ENCODE measurements at regions not wholly inside any gene's neighbourhood (a gene's known extent, or its start where the extent isn't known, plus 50 kb on each side); places are given as distances from the start of the nearest gene placed in this dataset.

- Histone ChIP-seq H3F3A (ENCODE audit: low read depth) (no peaks in the 10 kb centered on the region), H3K36me3 (ENCODE audit: insufficient read depth, low read length) (no peaks in the 10 kb centered on the region), H3K4me3 (ENCODE audit: low read length, poor library complexity, severe bottlenecking) (no peak overlapping the region), H3K9me3 (ENCODE audit: insufficient read depth, low read depth, low read length) (no peaks in the 10 kb centered on the region; the same call in 1 of the 2 replicates), H3K27me3 (ENCODE audit: insufficient read depth, low read length, poor library complexity, severe bottlenecking) (no peaks in the 10 kb centered on the region), H2AFZ (ENCODE audit: low read length) (no peak overlapping the region), H3K9me2 (replicated peaks; ENCODE audit: low read depth, low read length) (no peaks in the 10 kb centered on the region), H3K4me1 (ENCODE audit: insufficient read depth, low read length, poor library complexity, severe bottlenecking) (no peaks in the 10 kb centered on the region), H4K20me1 (ENCODE audit: insufficient read depth, low read length, poor library complexity, severe bottlenecking) (no peaks in the 10 kb centered on the region), H3K9ac (ENCODE audit: low read depth, low read length, poor library complexity, severe bottlenecking) (no peak overlapping the region), H3K79me2 (ENCODE audit: insufficient read depth, low read length) (no peaks in the 10 kb centered on the region), H3K4me2 (ENCODE audit: low read depth, low read length, poor library complexity, severe bottlenecking) (no peak overlapping the region)
- no peak for TF ChIP-seq CTCF (conservative IDR thresholded peaks at IDR 0.05; ENCODE audit: low read length)
- no peak for TF ChIP-seq EZH2phosphoT487 (IDR thresholded peaks at IDR 0.05; ENCODE audit: borderline replicate concordance)
Observed at GRCh38 chr12:115577401-115577800, 700.1 kb downstream of the MED13L start.

- H3K79me2 ChIP-seq (ENCODE audit: insufficient read depth, low read length) = no peaks in the 10 kb centered on the region
- H4K20me1 ChIP-seq (ENCODE audit: insufficient read depth, low read length, poor library complexity, severe bottlenecking) = no peaks in the 10 kb centered on the region
- H3K9me2 ChIP-seq (replicated peaks; ENCODE audit: low read depth, low read length) = no peaks in the 10 kb centered on the region
- H2AFZ ChIP-seq (ENCODE audit: low read length) = no peak overlapping the region
- H3K9me3 ChIP-seq (ENCODE audit: insufficient read depth, low read depth, low read length) = no peaks in the 10 kb centered on the region; the same call in 1 of the 2 replicates
- no peak overlapping the region for H3K4me2 ChIP-seq (ENCODE audit: low read depth, low read length, poor library complexity, severe bottlenecking)
- no peaks in the 10 kb centered on the region for H3K27me3 ChIP-seq (ENCODE audit: insufficient read depth, low read length, poor library complexity, severe bottlenecking)
- no peak overlapping the region for H3K4me3 ChIP-seq (ENCODE audit: low read length, poor library complexity, severe bottlenecking)
- H3K36me3 ChIP-seq (ENCODE audit: insufficient read depth, low read length) = no peaks in the 10 kb centered on the region
- no peaks in the 10 kb centered on the region for H3F3A ChIP-seq (ENCODE audit: low read depth)
- no peak for TF ChIP-seq EZH2phosphoT487 (IDR thresholded peaks at IDR 0.05; ENCODE audit: borderline replicate concordance)
- no peak for TF ChIP-seq CTCF (conservative IDR thresholded peaks at IDR 0.05; ENCODE audit: low read length)
- no peaks in the 10 kb centered on the region for H3K4me1 ChIP-seq (ENCODE audit: insufficient read depth, low read length, poor library complexity, severe bottlenecking)
- no peak overlapping the region for H3K9ac ChIP-seq (ENCODE audit: low read depth, low read length, poor library complexity, severe bottlenecking)
Observed at GRCh38 chr12:115574826-115575225, 702.7 kb downstream of the MED13L start.

- Histone ChIP-seq H3K4me1 (ENCODE audit: insufficient read depth, low read length, poor library complexity, severe bottlenecking) (no peaks in the 10 kb centered on the region), H3K4me2 (ENCODE audit: low read depth, low read length, poor library complexity, severe bottlenecking) (no peak overlapping the region), H3K79me2 (ENCODE audit: insufficient read depth, low read length) (no peaks in the 10 kb centered on the region), H3K9me2 (replicated peaks; ENCODE audit: low read depth, low read length) (no peaks in the 10 kb centered on the region), H3K4me3 (ENCODE audit: low read length, poor library complexity, severe bottlenecking) (no peak overlapping the region), H3K9ac (ENCODE audit: low read depth, low read length, poor library complexity, severe bottlenecking) (no peak overlapping the region), H3K36me3 (ENCODE audit: insufficient read depth, low read length) (no peaks in the 10 kb centered on the region), H2AFZ (ENCODE audit: low read length) (no peak overlapping the region), H3F3A (ENCODE audit: low read depth) (no peaks in the 10 kb centered on the region), H4K20me1 (ENCODE audit: insufficient read depth, low read length, poor library complexity, severe bottlenecking) (no peaks in the 10 kb centered on the region), H3K9me3 (ENCODE audit: insufficient read depth, low read depth, low read length) (no peaks in the 10 kb centered on the region; the same call in 1 of the 2 replicates), H3K27me3 (ENCODE audit: insufficient read depth, low read length, poor library complexity, severe bottlenecking) (no peaks in the 10 kb centered on the region)
- TF ChIP-seq CTCF (conservative IDR thresholded peaks at IDR 0.05; ENCODE audit: low read length) (no peak), EZH2phosphoT487 (IDR thresholded peaks at IDR 0.05; ENCODE audit: borderline replicate concordance) (no peak)
Observed at GRCh38 chr12:115572440-115572839, 705.1 kb downstream of the MED13L start.

Data from Loucy (cell line).